ENCODE measurements at regions not wholly inside any gene's neighbourhood (a gene's known extent, or its start where the extent isn't known, plus 50 kb on each side); places are given as distances from the start of the nearest gene placed in this dataset.

GRCh38 chr14:99067141-99067920, 204.7 kb downstream of the BCL11B start:
- DNase-seq, result no peak

GRCh38 chr14:99067927-99068326, 204.1 kb downstream of the BCL11B start:
- no peak for DNase-seq

- no peak for DNase-seq
Measured at GRCh38 chr14:99069946-99070345, 202.1 kb downstream of the BCL11B start.

- DNase-seq, result no peak
Measured at GRCh38 chr14:99072433-99072832, 199.6 kb downstream of the BCL11B start.

GRCh38 chr14:99072956-99073355, 199.0 kb downstream of the BCL11B start:
- DNase-seq, result no peak

GRCh38 chr14:99073431-99073830, 198.6 kb downstream of the BCL11B start:
- DNase-seq, result no peak

- no peak for DNase-seq
Measured at GRCh38 chr14:99075061-99075460, 196.9 kb downstream of the BCL11B start.

- DNase-seq, result no peak
Measured at GRCh38 chr14:99075771-99076375, 196.1 kb downstream of the BCL11B start.

GRCh38 chr14:99077076-99077843, 194.7 kb downstream of the BCL11B start:
- DNase-seq, result no peak

GRCh38 chr14:99077844-99078236, 194.2 kb downstream of the BCL11B start:
- DNase-seq, result no peak

GRCh38 chr14:99078426-99078825, 193.6 kb downstream of the BCL11B start:
- no peak for DNase-seq

- no peak for DNase-seq
Measured at GRCh38 chr14:99079061-99079727, 192.8 kb downstream of the BCL11B start.

GRCh38 chr14:99080306-99080705, 191.7 kb downstream of the BCL11B start:
- DNase-seq, result no peak

GRCh38 chr14:99081156-99081765, 190.7 kb downstream of the BCL11B start:
- DNase-seq, result no peak

- no peak for DNase-seq
Measured at GRCh38 chr14:99081880-99082279, 190.1 kb downstream of the BCL11B start.

- no peak for DNase-seq
Measured at GRCh38 chr14:99093532-99094517, 178.2 kb downstream of the BCL11B start.

GRCh38 chr14:99094901-99095300, 177.1 kb downstream of the BCL11B start:
- no peak for DNase-seq

GRCh38 chr14:99095369-99095768, 176.6 kb downstream of the BCL11B start:
- no peak for DNase-seq

GRCh38 chr14:99098199-99098598, 173.8 kb downstream of the BCL11B start:
- DNase-seq, result no peak

- no peak for DNase-seq
Measured at GRCh38 chr14:99099051-99099787, 172.8 kb downstream of the BCL11B start.
